Activated T-cell treated with anti-CD3 and anti-CD28 coated beads, Interleukin-2, amount 50 U/mL, for 24 hours (primary cell): ENCODE measurements at regions not wholly inside any gene's neighbourhood (a gene's known extent, or its start where the extent isn't known, plus 50 kb on each side); places are given as distances from the start of the nearest gene placed in this dataset.

Experiments
- DNase-seq: peaks from one replicate; pipeline ENCODE4 v3.0.0-alpha.2; 2020
- H3K27ac Mint-ChIP-seq: 2 replicates; pipeline ENCODE4 v1.8.0; 2020; ENCODE audit warnings: mild to moderate bottlenecking, mixed read lengths
- H3K27me3 Mint-ChIP-seq: 2 replicates; pipeline ENCODE4 v1.8.0; 2020; ENCODE audit warnings: mixed read lengths
- H3K36me3 Mint-ChIP-seq: 2 replicates; pipeline ENCODE4 v1.8.0; 2020; ENCODE audit warnings: low read depth, mixed read lengths
- H3K4me1 Mint-ChIP-seq: 2 replicates; pipeline ENCODE4 v1.8.0; 2020; ENCODE audit warnings: low read depth, mixed read lengths
- H3K4me3 Mint-ChIP-seq: 2 replicates; pipeline ENCODE4 v1.8.0; 2020; ENCODE audit warnings: mild to moderate bottlenecking, moderate library complexity, mixed read lengths
- H3K9me3 Mint-ChIP-seq: 2 replicates; pipeline ENCODE4 v1.8.0; 2020; ENCODE audit warnings: mixed read lengths

DNA sequence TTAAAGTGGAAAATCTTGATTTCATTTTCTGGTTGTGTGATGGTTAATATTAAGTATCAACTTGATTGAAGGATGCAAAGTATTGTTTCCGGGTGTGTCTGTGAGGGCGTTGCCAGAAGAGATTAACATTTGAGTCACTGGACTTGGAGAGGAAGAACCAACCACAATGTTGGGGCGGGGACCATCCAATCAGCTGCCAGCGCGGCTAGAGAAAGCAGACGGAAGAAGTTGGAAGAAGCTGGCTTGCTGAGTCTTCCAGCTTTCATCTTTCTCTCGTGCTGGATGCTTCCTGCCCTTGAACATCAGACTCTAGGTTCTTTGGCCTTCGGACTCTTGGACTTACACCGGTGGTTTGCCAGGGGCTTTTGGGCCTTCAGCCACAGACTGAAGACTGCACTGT lies 832.6 kb upstream of the TMPRSS15 start:
- DNase-seq, result no peak
- Mint-ChIP-seq H3K4me3 (no peak overlapping the region), H3K27ac (no peak overlapping the region), H3K36me3 (no peaks in the 10 kb centered on the region), H3K4me1 (no peaks in the 10 kb centered on the region), H3K27me3 (no peaks in the 10 kb centered on the region), H3K9me3 (peaks cover 15% of the 10 kb centered on the region)

DNA sequence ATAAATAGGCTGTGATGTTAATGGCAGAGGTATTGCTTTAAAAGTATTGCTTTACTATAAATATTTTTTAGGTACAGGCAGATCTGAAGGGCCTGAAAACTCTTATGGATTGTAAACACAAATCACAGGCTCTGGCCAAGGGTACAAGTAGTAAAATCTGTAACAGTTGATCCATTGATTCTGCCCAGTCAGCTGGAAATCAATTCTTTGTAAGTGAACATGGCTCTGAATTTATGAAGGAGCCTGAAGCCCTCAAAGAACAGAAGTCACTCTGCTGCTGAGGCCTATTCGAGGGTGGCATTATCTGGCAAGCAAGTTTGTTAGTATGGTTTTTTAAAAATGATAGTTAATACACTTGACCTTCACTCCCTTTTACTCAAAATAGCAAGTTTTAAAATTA lies 834.0 kb upstream of the TMPRSS15 start:
- DNase-seq, result no peak
- Mint-ChIP-seq H3K36me3 (no peaks in the 10 kb centered on the region), H3K4me1 (no peaks in the 10 kb centered on the region), H3K9me3 (peaks cover 15% of the 10 kb centered on the region), H3K4me3 (no peak overlapping the region), H3K27ac (no peak overlapping the region), H3K27me3 (no peaks in the 10 kb centered on the region)

DNA sequence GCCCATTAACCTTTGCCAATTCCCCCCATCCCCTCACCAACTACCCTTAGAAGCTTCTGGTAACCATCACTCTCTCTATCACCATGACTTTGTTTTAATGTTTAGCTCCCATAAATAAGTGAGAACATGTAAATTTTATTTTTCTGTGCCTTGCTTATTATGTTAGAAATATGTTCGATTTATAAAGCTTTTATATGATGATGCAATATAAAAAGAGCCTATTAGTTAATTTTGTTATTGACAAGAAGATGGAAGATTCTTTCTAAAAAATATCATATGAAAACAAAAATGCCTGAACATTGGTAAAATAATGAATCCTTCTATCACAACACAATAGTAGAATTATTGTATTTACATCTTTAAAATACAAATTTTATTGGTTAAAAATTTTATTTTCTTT lies 836.1 kb upstream of the TMPRSS15 start:
- Mint-ChIP-seq H3K36me3 (no peaks in the 10 kb centered on the region), H3K27ac (no peak overlapping the region), H3K4me1 (no peaks in the 10 kb centered on the region), H3K9me3 (peaks cover 8% of the 10 kb centered on the region), H3K27me3 (no peaks in the 10 kb centered on the region), H3K4me3 (no peak overlapping the region)
- DNase-seq, result no peak

DNA sequence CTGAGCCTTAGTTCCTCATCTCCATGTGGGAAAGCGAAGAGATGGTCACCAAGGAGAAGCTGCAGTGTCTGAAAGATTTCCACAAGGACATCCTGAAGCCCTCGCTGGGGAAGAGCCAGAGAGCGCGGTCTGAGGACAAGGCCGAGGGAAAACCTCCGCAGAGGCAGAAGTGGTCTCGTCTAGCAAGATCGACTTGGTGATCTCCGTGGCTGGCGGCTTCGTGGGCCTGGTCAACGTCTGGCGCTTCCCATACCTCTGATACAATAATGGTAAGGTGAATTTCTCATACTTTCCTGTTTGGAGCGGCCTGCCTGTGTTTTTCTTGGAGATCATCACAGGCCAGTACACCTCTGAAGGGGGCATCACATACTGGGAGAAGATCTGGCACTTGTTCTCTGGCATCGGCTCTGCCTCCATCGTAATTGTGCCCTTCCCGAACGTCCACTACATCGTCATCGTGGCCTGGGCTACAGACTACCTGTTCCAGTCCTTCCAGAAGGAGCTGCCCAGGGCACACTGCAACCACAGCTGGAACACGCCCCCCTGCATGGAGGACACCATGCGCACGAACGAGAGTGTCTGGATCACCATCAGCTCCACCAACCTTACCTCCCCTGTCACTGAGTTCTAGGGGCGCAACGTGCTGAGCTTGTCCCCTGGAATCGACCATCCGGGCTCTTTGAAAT lies 841.1 kb upstream of the TMPRSS15 start:
- no peak overlapping the region for H3K27ac Mint-ChIP-seq
- H3K27me3 Mint-ChIP-seq, result no peaks in the 10 kb centered on the region
- DNase-seq, result no peak
- no peak overlapping the region for H3K4me3 Mint-ChIP-seq
- H3K9me3 Mint-ChIP-seq, result peaks cover 14% of the 10 kb centered on the region
- no peaks in the 10 kb centered on the region for H3K4me1 Mint-ChIP-seq
- no peaks in the 10 kb centered on the region for H3K36me3 Mint-ChIP-seq

DNA sequence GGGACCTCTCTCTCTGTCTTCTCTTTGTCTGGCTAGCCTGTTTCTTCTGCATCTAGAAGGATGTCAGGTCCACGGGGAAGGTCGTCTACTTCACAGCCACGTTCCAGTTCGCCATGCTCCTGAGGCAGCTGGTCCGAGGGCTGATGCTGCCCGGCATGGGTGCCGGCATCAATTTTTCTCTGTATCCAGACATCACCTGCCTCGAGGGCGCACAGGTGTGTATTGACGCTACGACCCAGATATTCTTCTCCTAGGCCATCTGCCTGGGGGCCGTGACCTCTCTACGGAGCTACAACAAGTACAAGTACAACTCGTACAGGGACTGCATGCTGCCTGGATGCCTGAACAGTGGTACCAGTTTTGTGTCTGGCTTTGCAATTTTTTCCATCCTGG lies 841.6 kb upstream of the TMPRSS15 start:
- H3K36me3 Mint-ChIP-seq, result no peaks in the 10 kb centered on the region
- H3K4me1 Mint-ChIP-seq, result no peaks in the 10 kb centered on the region
- H3K27ac Mint-ChIP-seq, result no peak overlapping the region
- peaks cover 13% of the 10 kb centered on the region for H3K9me3 Mint-ChIP-seq
- H3K4me3 Mint-ChIP-seq, result no peak overlapping the region
- DNase-seq, result no peak
- H3K27me3 Mint-ChIP-seq, result no peaks in the 10 kb centered on the region

DNA sequence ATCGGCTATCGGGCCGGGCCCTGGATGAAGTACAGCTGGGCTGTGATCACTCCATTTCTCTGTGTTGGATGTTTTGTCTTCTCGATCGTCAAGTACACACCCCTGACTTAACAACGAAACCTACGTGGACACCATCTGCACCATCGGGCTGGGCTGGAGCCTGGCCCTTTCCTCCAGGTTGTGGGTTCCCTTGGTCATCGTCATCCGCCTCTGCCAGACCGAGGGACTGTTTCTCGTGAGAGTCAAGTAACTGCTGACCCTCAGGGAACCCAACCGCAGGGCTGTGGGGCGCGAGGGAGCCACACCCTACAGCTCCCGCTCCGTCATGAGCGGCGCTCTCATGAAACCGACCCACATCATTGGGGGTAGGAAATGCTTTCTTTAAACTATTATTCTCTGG lies 842.4 kb upstream of the TMPRSS15 start:
- H3K4me1 Mint-ChIP-seq, result no peaks in the 10 kb centered on the region
- H3K36me3 Mint-ChIP-seq, result no peaks in the 10 kb centered on the region
- H3K27me3 Mint-ChIP-seq, result no peaks in the 10 kb centered on the region
- no peak for DNase-seq
- H3K9me3 Mint-ChIP-seq, result peaks cover 13% of the 10 kb centered on the region
- H3K4me3 Mint-ChIP-seq, result no peak overlapping the region
- H3K27ac Mint-ChIP-seq, result no peak overlapping the region

DNA sequence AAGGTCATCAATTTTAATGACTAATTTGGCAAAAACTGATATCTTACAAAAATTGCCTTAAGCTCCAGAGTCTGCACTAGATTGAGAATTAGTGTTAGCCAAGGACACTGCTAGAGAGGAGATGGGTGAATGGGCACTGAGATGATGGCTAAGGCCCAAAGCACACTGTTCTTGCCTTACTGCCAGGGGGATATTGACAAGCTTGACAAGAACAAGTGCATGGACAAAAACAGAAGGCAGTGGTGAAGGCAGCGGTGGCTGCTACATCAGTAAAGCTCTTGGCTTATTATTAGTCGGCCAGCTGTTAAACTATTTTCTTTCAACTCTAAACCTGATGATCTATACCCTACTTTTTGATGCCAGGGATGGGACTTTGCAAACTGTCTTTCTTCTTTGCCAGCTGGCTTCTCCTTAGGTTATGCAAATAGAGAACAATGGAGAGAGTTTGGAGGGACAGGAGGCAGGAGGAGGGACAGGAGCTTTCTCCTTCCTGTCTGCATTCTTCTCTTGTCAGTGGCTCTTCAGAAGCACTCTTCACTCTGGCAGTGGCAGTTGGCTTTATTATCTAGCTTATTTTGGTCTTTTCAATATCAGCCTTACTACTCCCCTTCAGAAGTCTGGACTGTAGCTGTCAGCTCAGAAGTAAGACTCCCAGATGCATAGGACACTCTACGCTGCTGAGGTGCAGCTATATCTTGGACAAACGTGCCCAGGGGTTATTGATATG lies 853.5 kb upstream of the TMPRSS15 start:
- Mint-ChIP-seq H3K27me3 (no peaks in the 10 kb centered on the region), H3K27ac (no peak overlapping the region), H3K4me3 (no peak overlapping the region), H3K36me3 (no peaks in the 10 kb centered on the region), H3K9me3 (peaks cover 6% of the 10 kb centered on the region), H3K4me1 (no peaks in the 10 kb centered on the region)
- no peak for DNase-seq

DNA sequence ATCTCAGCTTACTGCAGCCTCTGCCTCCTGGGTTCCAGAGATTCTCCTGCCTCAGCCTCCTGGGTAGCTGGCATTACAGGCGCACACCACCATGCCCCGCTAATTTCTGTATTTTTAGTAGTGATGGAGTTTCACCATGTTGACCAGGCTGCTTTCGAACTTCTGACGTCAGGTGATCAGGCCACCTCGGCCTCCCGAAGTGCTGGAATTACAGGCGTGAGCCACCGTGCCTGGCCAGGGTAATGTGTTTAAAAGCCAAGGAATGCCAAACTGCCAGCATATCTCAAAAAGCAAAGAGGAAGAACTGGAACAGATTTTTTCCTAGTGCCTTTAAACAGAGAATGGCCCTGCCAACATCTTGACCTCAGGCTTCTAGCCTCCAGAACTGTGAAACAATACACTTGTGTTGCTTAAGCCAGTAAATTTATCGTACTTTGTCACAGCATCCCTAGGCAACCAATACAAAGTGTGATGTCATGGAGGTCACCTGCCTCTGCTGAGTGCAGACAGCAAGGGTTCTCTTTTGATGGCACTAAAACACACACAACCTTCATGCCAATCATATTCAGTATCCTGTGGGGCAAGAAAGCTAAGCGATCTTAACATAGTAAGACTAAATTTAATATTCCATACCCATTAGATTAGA lies 858.3 kb upstream of the TMPRSS15 start:
- Mint-ChIP-seq H3K4me1 (no peaks in the 10 kb centered on the region), H3K36me3 (no peaks in the 10 kb centered on the region), H3K27me3 (no peaks in the 10 kb centered on the region), H3K27ac (no peak overlapping the region), H3K4me3 (no peak overlapping the region), H3K9me3 (peaks cover 1% of the 10 kb centered on the region)
- no peak for DNase-seq

DNA sequence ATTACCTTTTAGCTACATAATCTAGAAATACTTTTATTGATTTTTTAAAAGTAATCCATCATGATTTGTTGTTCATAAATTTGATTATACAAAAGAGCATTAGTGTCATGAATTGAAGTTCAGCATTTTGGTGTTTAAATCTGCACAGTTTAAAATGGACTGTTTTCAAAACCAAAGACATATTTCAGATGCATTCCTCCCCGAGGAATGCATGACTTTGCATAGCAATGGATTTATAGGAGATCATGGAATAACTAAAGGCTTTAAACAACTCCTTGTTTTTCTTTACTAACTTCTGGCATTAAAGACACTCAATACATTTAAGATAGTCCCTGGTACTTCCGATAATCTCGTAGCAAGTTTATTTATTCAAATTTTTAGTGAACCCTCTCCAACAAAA lies 863.1 kb upstream of the TMPRSS15 start:
- peaks cover 7% of the 10 kb centered on the region for H3K9me3 Mint-ChIP-seq
- no peak overlapping the region for H3K4me3 Mint-ChIP-seq
- H3K4me1 Mint-ChIP-seq, result no peaks in the 10 kb centered on the region
- no peaks in the 10 kb centered on the region for H3K36me3 Mint-ChIP-seq
- no peak for DNase-seq
- H3K27me3 Mint-ChIP-seq, result no peaks in the 10 kb centered on the region
- no peak overlapping the region for H3K27ac Mint-ChIP-seq

DNA sequence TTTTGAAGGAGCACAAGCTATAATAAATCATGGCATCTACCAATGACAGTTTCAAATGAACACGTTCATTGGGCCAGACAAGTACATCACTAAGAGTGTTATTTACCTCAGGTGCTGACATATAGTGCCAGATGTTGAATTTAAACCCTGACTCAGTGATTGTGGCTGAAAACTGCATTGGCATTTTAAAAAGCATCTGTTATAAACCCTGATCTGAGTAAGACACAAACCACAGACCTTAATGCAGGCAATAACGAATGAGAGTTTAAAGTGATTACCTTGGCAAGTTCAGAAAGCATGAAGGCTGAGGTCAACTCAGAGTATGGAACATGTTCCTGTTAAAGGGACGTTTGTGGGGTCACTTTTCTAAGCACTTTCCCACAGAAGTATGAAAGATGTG lies 865.1 kb upstream of the TMPRSS15 start:
- H3K4me3 Mint-ChIP-seq, result no peak overlapping the region
- no peak for DNase-seq
- no peaks in the 10 kb centered on the region for H3K36me3 Mint-ChIP-seq
- no peak overlapping the region for H3K27ac Mint-ChIP-seq
- no peaks in the 10 kb centered on the region for H3K4me1 Mint-ChIP-seq
- H3K9me3 Mint-ChIP-seq, result peaks cover 8% of the 10 kb centered on the region
- H3K27me3 Mint-ChIP-seq, result no peaks in the 10 kb centered on the region

DNA sequence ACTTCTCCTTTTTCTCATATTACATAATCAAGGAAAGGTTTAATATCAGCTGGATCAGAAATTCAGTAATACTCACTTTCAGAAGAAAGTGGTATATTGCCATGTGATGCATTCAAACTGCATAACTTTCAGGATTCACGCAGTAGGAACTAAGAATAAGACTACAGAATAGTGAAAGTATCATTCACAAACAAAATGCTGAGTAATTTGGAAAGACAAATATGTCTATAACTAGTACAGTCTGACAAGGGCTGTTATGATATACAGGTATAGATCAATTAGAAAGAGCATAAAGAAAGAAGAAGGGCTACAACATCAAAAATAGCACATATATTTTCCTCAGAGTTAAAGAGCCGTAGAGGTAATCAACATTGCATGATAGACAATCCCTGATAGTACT lies 871.5 kb upstream of the TMPRSS15 start:
- Mint-ChIP-seq H3K9me3 (peaks cover 5% of the 10 kb centered on the region), H3K4me3 (no peak overlapping the region), H3K4me1 (no peaks in the 10 kb centered on the region), H3K27ac (no peak overlapping the region), H3K27me3 (no peaks in the 10 kb centered on the region), H3K36me3 (no peaks in the 10 kb centered on the region)
- DNase-seq, result no peak

DNA sequence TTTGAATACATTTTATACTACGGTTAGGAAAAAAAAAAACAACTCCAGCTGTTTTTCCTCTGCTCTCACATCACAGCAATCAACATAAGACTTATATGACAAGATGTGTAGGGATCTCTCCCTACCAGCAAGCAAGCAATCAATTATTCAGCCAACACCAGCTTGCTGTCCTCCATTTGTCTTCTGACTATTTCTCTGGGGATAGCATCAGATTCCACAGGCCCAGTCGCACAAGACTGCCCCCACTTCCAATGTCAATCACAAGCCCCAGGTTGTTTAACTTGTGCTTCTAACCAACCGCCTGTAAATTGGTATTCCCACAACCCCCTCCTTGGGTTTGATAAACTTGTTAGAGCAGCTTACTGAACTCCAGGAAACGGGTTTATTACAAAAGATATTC lies 873.1 kb upstream of the TMPRSS15 start:
- no peaks in the 10 kb centered on the region for H3K27me3 Mint-ChIP-seq
- H3K4me1 Mint-ChIP-seq, result no peaks in the 10 kb centered on the region
- DNase-seq, result no peak
- H3K36me3 Mint-ChIP-seq, result no peaks in the 10 kb centered on the region
- H3K27ac Mint-ChIP-seq, result no peak overlapping the region
- no peak overlapping the region for H3K4me3 Mint-ChIP-seq
- peaks cover 3% of the 10 kb centered on the region for H3K9me3 Mint-ChIP-seq

DNA sequence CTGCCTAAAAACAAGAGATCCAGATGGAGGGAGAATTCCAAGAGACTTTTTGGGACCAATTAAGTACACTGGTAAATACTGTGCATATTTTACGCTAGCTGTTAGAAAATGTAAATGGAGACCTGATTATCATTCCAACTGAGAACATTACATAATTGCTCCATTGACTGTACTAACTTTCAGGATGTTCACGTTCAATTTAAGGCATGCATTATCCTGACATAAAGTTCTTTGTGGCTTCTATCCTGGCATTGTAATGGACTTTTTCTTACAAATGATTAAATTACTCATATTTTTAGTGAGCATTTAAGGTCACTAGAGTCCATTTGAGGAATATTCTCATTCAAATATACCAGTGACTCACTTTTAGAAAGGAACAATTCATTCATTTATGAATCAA lies 883.3 kb upstream of the TMPRSS15 start:
- H3K4me3 Mint-ChIP-seq, result no peak overlapping the region
- no peaks in the 10 kb centered on the region for H3K4me1 Mint-ChIP-seq
- no peak for DNase-seq
- H3K27ac Mint-ChIP-seq, result no peak overlapping the region
- no peaks in the 10 kb centered on the region for H3K36me3 Mint-ChIP-seq
- peaks cover 9% of the 10 kb centered on the region for H3K9me3 Mint-ChIP-seq
- no peaks in the 10 kb centered on the region for H3K27me3 Mint-ChIP-seq

DNA sequence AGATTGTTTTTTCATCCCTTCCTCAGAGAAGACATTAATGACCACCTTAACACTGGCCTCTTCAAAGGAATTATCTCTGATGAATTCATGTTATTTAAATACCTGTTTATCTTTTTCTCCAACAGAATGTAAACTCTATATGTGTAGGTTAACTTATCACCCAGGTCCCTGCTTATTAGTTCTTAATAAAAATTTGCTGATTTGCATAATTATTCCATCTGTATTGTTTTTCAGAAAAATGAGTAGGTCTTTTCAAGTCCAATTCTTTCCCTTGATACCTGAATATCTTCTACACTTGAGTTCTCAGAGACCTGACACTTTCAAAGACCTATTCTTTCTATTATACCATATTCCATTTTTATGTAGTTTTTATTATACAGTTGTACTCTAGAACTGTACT lies 886.7 kb upstream of the TMPRSS15 start:
- H3K9me3 Mint-ChIP-seq, result peaks cover 20% of the 10 kb centered on the region
- DNase-seq, result no peak
- no peaks in the 10 kb centered on the region for H3K36me3 Mint-ChIP-seq
- no peak overlapping the region for H3K27ac Mint-ChIP-seq
- no peaks in the 10 kb centered on the region for H3K27me3 Mint-ChIP-seq
- no peak overlapping the region for H3K4me3 Mint-ChIP-seq
- H3K4me1 Mint-ChIP-seq, result no peaks in the 10 kb centered on the region

DNA sequence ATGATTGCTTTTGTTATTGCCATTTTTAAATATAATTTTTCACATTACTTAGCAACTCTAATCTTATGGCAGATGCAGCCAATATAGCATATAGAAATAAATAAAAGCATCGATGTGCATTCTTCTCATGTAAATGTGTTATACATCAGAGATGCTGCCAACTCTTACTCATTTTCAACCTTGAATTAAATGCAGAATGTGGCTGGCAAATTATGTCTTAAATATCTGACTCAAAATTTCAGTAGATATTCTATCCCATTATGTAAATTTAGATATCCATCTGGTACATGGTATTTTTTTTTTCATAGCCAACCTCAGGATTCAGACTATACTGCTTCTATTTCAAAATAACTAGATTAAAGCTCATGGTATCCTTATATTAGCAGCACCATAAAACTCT lies 916.7 kb upstream of the TMPRSS15 start:
- Mint-ChIP-seq H3K4me3 (no peak overlapping the region), H3K27me3 (no peaks in the 10 kb centered on the region), H3K4me1 (no peaks in the 10 kb centered on the region), H3K9me3 (peaks cover 10% of the 10 kb centered on the region), H3K36me3 (no peaks in the 10 kb centered on the region), H3K27ac (no peak overlapping the region)
- no peak for DNase-seq
